K562 (cell line): ENCODE measurements at regions not wholly inside any gene's neighbourhood (a gene's known extent, or its start where the extent isn't known, plus 50 kb on each side); places are given as distances from the start of the nearest gene placed in this dataset.

Experiments
- ATAC-seq: fragments of 200-7000 bp; cut with Tn5 transposase; 3 replicates; pipeline ENCODE4 v1.9.1; 2020; ENCODE audit warnings: moderate library complexity
- BruUV-seq: library from RNA; stranded (reverse); fragments of 400-500 nt; replicated peaks from 2 replicates; lab custom pipeline; 2021; lab: Mats Ljungman, UMichigan
- CTCF ChIA-PET: fragments of 300-600 bp; formaldehyde crosslinking; extraction: SDS; loops from one replicate; lab custom pipeline; 2021; ENCODE audit warnings: low intra/inter-chr PET ratio; lab: Yijun Ruan, JAX
- POLR2A ChIA-PET: fragments of 300-600, 350-650 bp; sonication (Branson Sonifier 250); formaldehyde crosslinking; extraction: SDS; loops from one replicate; lab custom pipeline; 2021; ENCODE audit warnings: antibody characterized with exemption, inconsistent platforms; lab: Yijun Ruan, JAX
- DNase-seq, 4 experiments: peaks; one replicate each; pipeline versions ENCODE4 v3.0.0 to v3.0.0-alpha.2; 2011 to 2018; ENCODE audit warnings: low spot score in 3 of 4, mixed read lengths in 3 of 4; ENCODE audit errors: extremely low read depth in 1 of 4
- FAIRE-seq: peaks from 2 replicates; lab custom pipeline; 2011; peaks lifted over from hg19 to GRCh38; lab: Jason Lieb, UNC
- H2AFZ ChIP-seq: 2 replicates; pipeline ENCODE4 v1.6.0; 2011; ENCODE audit warnings: low read depth, low read length, control low read depth, inconsistent platforms
- H3K27ac ChIP-seq: fragments of 200-600 bp; 3 replicates; pipeline ENCODE4 v1.8.0; 2011; ENCODE audit warnings: low read depth, mild to moderate bottlenecking, control low read depth, inconsistent platforms, low read length, moderate library complexity, mixed read lengths; ENCODE audit errors: extremely low read depth
- H3K27me3 ChIP-seq, 2 experiments: fragments of 300-600 bp in 1 of 2; 2 replicates in 1 of 2; 3 replicates in 1 of 2; pipeline versions ENCODE4 v1.6.0 to v1.8.0; 2011; ENCODE audit warnings: inconsistent platforms in 2 of 2, low read length in 2 of 2, mild to moderate bottlenecking in 1 of 2, mixed read lengths in 1 of 2, moderate library complexity in 1 of 2; ENCODE audit not compliant: control insufficient read depth in 2 of 2, insufficient read depth in 2 of 2
- H3K36me3 ChIP-seq: fragments of 300-600 bp; 3 replicates; pipeline ENCODE4 v1.8.0; 2011; ENCODE audit warnings: mild to moderate bottlenecking, low read length, inconsistent platforms; ENCODE audit not compliant: control insufficient read depth, insufficient read depth
- H3K4me1 ChIP-seq, 2 experiments: fragments of 200-600 bp in 1 of 2; replicated peaks in 1 of 2; 2 replicates in 1 of 2; 3 replicates in 1 of 2; pipeline versions ENCODE4 v1.5.1 to v1.8.0; 2011; ENCODE audit warnings: inconsistent platforms in 2 of 2, low read length in 2 of 2, mild to moderate bottlenecking in 1 of 2, mixed read lengths in 1 of 2, moderate library complexity in 1 of 2; ENCODE audit not compliant: control insufficient read depth in 2 of 2, insufficient read depth in 2 of 2
- H3K4me2 ChIP-seq: 2 replicates; pipeline ENCODE4 v1.6.1; 2011; ENCODE audit warnings: low read length, control low read depth, inconsistent platforms, mixed read lengths; ENCODE audit not compliant: insufficient read depth
- H3K4me3 ChIP-seq: fragments of 200-600 bp; sonication (generic), shearing (Covaris generic); 2 replicates; pipeline ENCODE4 v1.5.1; 2016; ENCODE audit warnings: control low read depth, inconsistent platforms
- H3K79me2 ChIP-seq: fragments of 200-600 bp; 3 replicates; pipeline ENCODE4 v1.8.0; 2011; ENCODE audit warnings: low read length, inconsistent platforms; ENCODE audit not compliant: control insufficient read depth, insufficient read depth
- H3K9ac ChIP-seq, 2 experiments: 2 replicates each; pipeline versions ENCODE4 v1.6.0 to v1.6.1; 2011; ENCODE audit warnings: low read depth in 2 of 2, low read length in 2 of 2, control low read depth in 1 of 2, inconsistent platforms in 1 of 2, mild to moderate bottlenecking in 1 of 2, mixed read lengths in 1 of 2; ENCODE audit not compliant: insufficient read depth in 1 of 2
- H3K9me1 ChIP-seq: one replicate; pipeline ENCODE4 v1.6.0; 2011; ENCODE audit warnings: inconsistent platforms, mild to moderate bottlenecking, low read length, moderate library complexity; ENCODE audit not compliant: control insufficient read depth, insufficient read depth
- H3K9me3 ChIP-seq: replicated peaks from 2 replicates; pipeline ENCODE4 v1.5.1; 2011; ENCODE audit warnings: low read depth, low read length, inconsistent platforms; ENCODE audit not compliant: control insufficient read depth, insufficient read depth
- H4K20me1 ChIP-seq: replicated peaks from 2 replicates; pipeline ENCODE4 v1.6.1; 2011; ENCODE audit warnings: low read length, inconsistent platforms, mixed read lengths; ENCODE audit not compliant: control insufficient read depth, insufficient read depth
- ATF1 ChIP-seq, 2 experiments: fragments of 450-650 bp in 1 of 2; IDR thresholded peaks; 2 replicates each; pipeline ENCODE4 v1.6.1; 2016; ENCODE audit warnings: missing compliant biosample characterization in 1 of 2, missing genetic modification characterization in 1 of 2
- BRCA1 ChIP-seq, 2 experiments: fragments of 450-650 bp in 1 of 2; sonication (generic) in 1 of 2; formaldehyde crosslinking in 1 of 2; IDR thresholded peaks; 2 replicates each; pipeline versions ENCODE4 v1.5.0 to v1.6.1; 2017 to 2020; ENCODE audit warnings: mild to moderate bottlenecking in 1 of 2, missing genetic modification reagents in 1 of 2
- CCNT2 ChIP-seq: IDR thresholded peaks from 2 replicates; pipeline ENCODE4 v1.6.1; 2011; ENCODE audit warnings: borderline replicate concordance, low read depth, mild to moderate bottlenecking, moderate library complexity, mixed read lengths, low read length; ENCODE audit not compliant: insufficient read length; ENCODE audit errors: extremely low read depth
- DEAF1 ChIP-seq: fragments of 450-650 bp; formaldehyde crosslinking; IDR thresholded peaks from 2 replicates; pipeline ENCODE4 v1.4.0; 2020; ENCODE audit warnings: mild to moderate bottlenecking, moderate library complexity
- GTF2B ChIP-seq: IDR thresholded peaks from 2 replicates; pipeline ENCODE4 v1.6.1; 2011; ENCODE audit not compliant: insufficient read length; ENCODE audit errors: extremely low read depth
- HMG20A ChIP-seq: fragments of 450-650 bp; formaldehyde crosslinking; conservative IDR thresholded peaks from 2 replicates; pipeline ENCODE4 v1.4.0; 2020; ENCODE audit warnings: mild to moderate bottlenecking, mixed read lengths
- SMARCA5 ChIP-seq: fragments of 450-650 bp; IDR thresholded peaks from 2 replicates; pipeline ENCODE4 v1.6.1; 2016
- ZFP36 ChIP-seq: fragments of 150-350 bp; IDR thresholded peaks from 2 replicates; pipeline ENCODE4 v1.6.1; 2018; ENCODE audit warnings: low read length, low read depth; ENCODE audit not compliant: partially characterized antibody
- ZNF23 ChIP-seq: fragments of 250-450 bp; sonication (Bioruptor Pico); IDR thresholded peaks from 2 replicates; pipeline ENCODE4 v1.4.0; 2020; ENCODE audit warnings: mild to moderate bottlenecking
- WGBS: fragments of 100-300 bp; shearing (Covaris generic); methylation state at CpG from one replicate; pipeline ENCODE4 v1.1.6; 2016; ENCODE audit warnings: low coverage, mixed read lengths; ENCODE audit not compliant: insufficient coverage; ENCODE audit errors: missing lambda C conversion rate; 5-methylcytosine and 5-hydroxymethylcytosine counted together
- in situ Hi-C: fragments of 300-500 bp; cut with MboI; formaldehyde crosslinking; loops from 4 replicates; pipeline ENCODE4 v1.15.0; 2018; ENCODE audit warnings: inconsistent platforms, mixed read lengths
- intact Hi-C: fragments of 100-400 bp; cut with micrococcal nuclease; formaldehyde crosslinking; loops from 2 replicates; pipeline ENCODE4 v1.14.2; 2022

- H4K20me1 ChIP-seq = no peaks in the 10 kb centered on the region
- FAIRE-seq = no peak
- H2AFZ ChIP-seq = no peak overlapping the region
- H3K9me3 ChIP-seq = no peaks in the 10 kb centered on the region
- in situ Hi-C loops (no loop called here), intact Hi-C loops (no loop called here)
- no peaks in the 10 kb centered on the region for H3K36me3 ChIP-seq
- TF ChIP-seq ZNF23 (CRISPR knock-in tag) (no peak), HMG20A (CRISPR knock-in tag) (no peak), SMARCA5 (no peak), BRCA1 (IDR thresholded peaks at IDR 0.05) (no peak), BRCA1 (CRISPR knock-in tag; IDR thresholded peaks at IDR 0.05) (no peak), ZFP36 (no peak), CCNT2 (no peak), GTF2B (no peak), DEAF1 (no peak), ATF1 (CRISPR knock-in tag; IDR thresholded peaks at IDR 0.05) (no peak), ATF1 (tag; IDR thresholded peaks at IDR 0.05) (no peak)
- ATAC-seq = no peak
- H3K4me3 ChIP-seq = no peak overlapping the region
- no peaks in the 10 kb centered on the region for H3K4me1 ChIP-seq
- H3K4me2 ChIP-seq = no peak overlapping the region
- POLR2A ChIA-PET = no interaction called here
- no peaks in the 10 kb centered on the region for H3K27me3 ChIP-seq
- no peak overlapping the region for H3K27ac ChIP-seq
- no TSS peak for BruUV-seq
- WGBS = 0% methylated on average over 3 of the region's 3 CpGs
- H3K9me1 ChIP-seq = no peaks in the 10 kb centered on the region
- DNase-seq = no peak
- no peaks in the 10 kb centered on the region for H3K79me2 ChIP-seq
- CTCF ChIA-PET = no interaction called here
- H3K9ac ChIP-seq = no peak overlapping the region
Observed at GRCh38 chr10:106043863-106044262, 1120.6 kb downstream of the SORCS1 start.
